Stimulated activated CD8-positive, alpha-beta memory T cell treated with anti-CD3 and anti-CD28 coated beads, Interleukin-12 subunit alpha, Interleukin-12 subunit beta, amount 100 ng/mL, for 4 hours (primary cell): ENCODE measurements at regions not wholly inside any gene's neighbourhood (a gene's known extent, or its start where the extent isn't known, plus 50 kb on each side); places are given as distances from the start of the nearest gene placed in this dataset.
"Not testable (repeated sequence)": the region's sequence is repeated elsewhere in the genome, so short reads cannot be mapped to it uniquely, and the experiment has no call there.

Experiments used
- DNase-seq: peaks from one replicate; pipeline ENCODE4 v3.0.0-alpha.2; 2020; ENCODE audit warnings: low read depth

- not testable (repeated sequence) for DNase-seq
These were observed 434.5 kb upstream of the ZNG1F start for GRCh38 chr9:41623666-41624065.

GRCh38 chr9:41619254-41619653 is 430.1 kb upstream of the ZNG1F start:
- not testable (repeated sequence) for DNase-seq

- not testable (repeated sequence) for DNase-seq
These were observed 417.9 kb upstream of the ZNG1F start for GRCh38 chr9:41606961-41607547.

GRCh38 chr9:41565572-41565971 is 376.5 kb upstream of the ZNG1F start:
- DNase-seq = not testable (repeated sequence)
